ENCODE measurements at regions not wholly inside any gene's neighbourhood (a gene's known extent, or its start where the extent isn't known, plus 50 kb on each side); places are given as distances from the start of the nearest gene placed in this dataset.

DNA sequence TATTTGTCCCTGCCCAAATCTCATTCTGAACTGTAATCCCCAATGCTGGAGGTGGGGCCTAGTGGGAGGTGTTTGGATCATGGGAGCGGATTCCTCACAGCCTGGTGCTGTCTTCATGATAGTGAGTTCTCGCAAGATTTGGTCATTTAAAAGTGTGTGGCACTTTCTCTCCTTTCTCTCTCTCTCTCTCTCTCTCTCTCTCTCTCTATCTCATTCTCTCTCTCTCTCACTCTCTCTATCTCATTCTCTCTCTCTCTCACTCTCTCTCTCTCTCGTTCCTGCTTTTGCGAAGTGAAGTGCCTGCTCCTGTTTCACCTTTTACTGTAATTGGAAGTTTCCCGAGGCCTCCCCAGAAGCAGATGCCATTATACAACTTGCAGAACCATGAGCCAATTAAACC is 207.3 kb upstream of the NR4A3 start:
- H3K9me3 Mint-ChIP-seq, result peaks cover 5% of the 10 kb centered on the region

DNA sequence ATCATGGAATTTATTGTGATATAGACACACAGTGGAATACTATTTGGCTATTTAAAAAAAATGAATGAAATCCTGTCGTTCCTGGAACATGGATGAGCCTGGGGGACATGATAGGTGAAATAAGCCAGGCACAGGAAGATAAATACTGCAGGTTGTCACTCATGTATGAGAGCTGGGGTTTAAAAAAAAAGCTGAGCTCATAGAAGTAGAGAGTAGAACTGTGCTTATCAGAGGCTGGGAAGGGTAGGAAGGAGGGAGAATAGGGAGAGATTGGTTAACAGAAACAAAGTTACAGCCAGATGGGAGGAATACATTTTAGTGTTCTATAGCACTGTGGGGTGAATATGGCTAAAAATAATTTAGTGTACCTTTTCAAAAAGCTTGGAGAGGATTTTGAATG is 200.6 kb upstream of the NR4A3 start:
- H3K9me3 Mint-ChIP-seq, result peaks cover 2% of the 10 kb centered on the region
- no peaks in the 10 kb centered on the region for H3K4me1 Mint-ChIP-seq
- DNase-seq (ENCODE audit: low read depth, low spot score), result no peak
- TF ChIP-seq, protein P1, sequence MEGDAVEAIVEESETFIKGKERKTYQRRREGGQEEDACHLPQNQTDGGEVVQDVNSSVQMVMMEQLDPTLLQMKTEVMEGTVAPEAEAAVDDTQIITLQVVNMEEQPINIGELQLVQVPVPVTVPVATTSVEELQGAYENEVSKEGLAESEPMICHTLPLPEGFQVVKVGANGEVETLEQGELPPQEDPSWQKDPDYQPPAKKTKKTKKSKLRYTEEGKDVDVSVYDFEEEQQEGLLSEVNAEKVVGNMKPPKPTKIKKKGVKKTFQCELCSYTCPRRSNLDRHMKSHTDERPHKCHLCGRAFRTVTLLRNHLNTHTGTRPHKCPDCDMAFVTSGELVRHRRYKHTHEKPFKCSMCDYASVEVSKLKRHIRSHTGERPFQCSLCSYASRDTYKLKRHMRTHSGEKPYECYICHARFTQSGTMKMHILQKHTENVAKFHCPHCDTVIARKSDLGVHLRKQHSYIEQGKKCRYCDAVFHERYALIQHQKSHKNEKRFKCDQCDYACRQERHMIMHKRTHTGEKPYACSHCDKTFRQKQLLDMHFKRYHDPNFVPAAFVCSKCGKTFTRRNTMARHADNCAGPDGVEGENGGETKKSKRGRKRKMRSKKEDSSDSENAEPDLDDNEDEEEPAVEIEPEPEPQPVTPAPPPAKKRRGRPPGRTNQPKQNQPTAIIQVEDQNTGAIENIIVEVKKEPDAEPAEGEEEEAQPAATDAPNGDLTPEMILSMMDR (conservative IDR thresholded peaks at IDR 0.05), result no peak
- H3K27me3 Mint-ChIP-seq (ENCODE audit: low read depth), result no peaks in the 10 kb centered on the region
- H3K36me3 Mint-ChIP-seq (ENCODE audit: low read depth), result no peaks in the 10 kb centered on the region
- H3K4me3 Mint-ChIP-seq, result no peak overlapping the region
- H3K27ac Mint-ChIP-seq (ENCODE audit: unreplicated experiment), result no peak overlapping the region

More for the DNA sequence above, 207.3 kb upstream of the NR4A3 start:
- TF ChIP-seq, protein P1 (conservative IDR thresholded peaks at IDR 0.05), result no peak
- Mint-ChIP-seq H3K4me3 (no peak overlapping the region), H3K4me1 (peaks cover 7% of the 10 kb centered on the region), H3K36me3 (ENCODE audit: low read depth) (no peaks in the 10 kb centered on the region), H3K27me3 (ENCODE audit: low read depth) (no peaks in the 10 kb centered on the region), H3K27ac (ENCODE audit: unreplicated experiment) (no peak overlapping the region)
- DNase-seq (ENCODE audit: low read depth, low spot score), result no peak

DNA sequence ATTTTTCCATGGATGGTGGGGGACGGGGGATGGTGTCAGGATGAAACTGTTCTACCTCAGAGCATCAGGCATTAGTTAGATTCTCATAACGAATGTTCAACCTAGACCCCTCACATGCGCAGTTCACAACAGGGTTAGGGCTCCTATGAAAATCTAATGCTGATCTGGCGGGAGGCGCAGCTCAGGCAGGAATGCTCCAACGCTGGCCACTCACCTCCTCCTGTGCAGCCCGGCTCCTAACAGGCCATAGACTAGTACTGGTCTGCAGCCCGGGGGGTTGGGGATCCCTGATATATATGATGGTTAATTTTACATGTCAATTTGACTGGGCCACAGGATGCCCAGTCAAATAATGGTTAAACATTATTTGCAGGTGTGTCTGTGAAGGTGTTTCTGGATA is 199.0 kb upstream of the NR4A3 start:
- Mint-ChIP-seq H3K36me3 (ENCODE audit: low read depth) (no peaks in the 10 kb centered on the region), H3K27me3 (ENCODE audit: low read depth) (no peaks in the 10 kb centered on the region), H3K4me3 (no peak overlapping the region), H3K9me3 (peaks cover 2% of the 10 kb centered on the region), H3K27ac (ENCODE audit: unreplicated experiment) (no peak overlapping the region), H3K4me1 (no peaks in the 10 kb centered on the region)
- DNase-seq (ENCODE audit: low read depth, low spot score), result no peak
- TF ChIP-seq, protein P1 (conservative IDR thresholded peaks at IDR 0.05), result no peak

DNA sequence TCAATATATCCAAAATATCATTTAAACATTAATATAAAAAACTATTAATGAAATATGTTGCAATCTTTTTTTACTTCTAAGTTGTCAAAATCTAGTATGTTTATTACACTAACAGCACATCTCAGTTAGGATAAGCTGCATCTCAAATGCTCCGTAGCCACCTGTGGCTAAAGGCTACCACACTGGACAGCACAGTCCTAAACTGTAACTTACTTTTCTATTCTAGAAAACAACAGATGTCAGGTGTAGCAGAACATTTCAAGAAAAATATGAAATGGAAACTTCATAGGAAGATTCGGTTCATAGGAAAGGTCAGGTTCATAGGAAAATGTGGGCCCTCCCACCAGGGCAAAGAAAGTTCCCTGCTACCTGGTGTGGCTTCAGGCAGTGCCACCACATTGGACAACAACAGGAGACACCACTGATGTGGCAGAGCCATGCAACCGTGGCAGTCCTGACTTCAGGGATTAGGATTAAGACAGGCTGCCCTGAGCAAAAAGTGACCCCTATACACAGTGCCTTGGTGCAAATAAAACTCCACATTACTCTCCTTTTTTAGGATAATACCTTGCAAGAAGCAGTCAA is 197.8 kb upstream of the NR4A3 start:
- H3K36me3 Mint-ChIP-seq (ENCODE audit: low read depth), result no peaks in the 10 kb centered on the region
- TF ChIP-seq, protein P1 (conservative IDR thresholded peaks at IDR 0.05), result no peak
- H3K27ac Mint-ChIP-seq (ENCODE audit: unreplicated experiment), result no peak overlapping the region
- H3K4me3 Mint-ChIP-seq, result no peak overlapping the region
- DNase-seq (ENCODE audit: low read depth, low spot score), result no peak
- H3K27me3 Mint-ChIP-seq (ENCODE audit: low read depth), result no peaks in the 10 kb centered on the region
- no peaks in the 10 kb centered on the region for H3K4me1 Mint-ChIP-seq
- H3K9me3 Mint-ChIP-seq, result no peaks in the 10 kb centered on the region

DNA sequence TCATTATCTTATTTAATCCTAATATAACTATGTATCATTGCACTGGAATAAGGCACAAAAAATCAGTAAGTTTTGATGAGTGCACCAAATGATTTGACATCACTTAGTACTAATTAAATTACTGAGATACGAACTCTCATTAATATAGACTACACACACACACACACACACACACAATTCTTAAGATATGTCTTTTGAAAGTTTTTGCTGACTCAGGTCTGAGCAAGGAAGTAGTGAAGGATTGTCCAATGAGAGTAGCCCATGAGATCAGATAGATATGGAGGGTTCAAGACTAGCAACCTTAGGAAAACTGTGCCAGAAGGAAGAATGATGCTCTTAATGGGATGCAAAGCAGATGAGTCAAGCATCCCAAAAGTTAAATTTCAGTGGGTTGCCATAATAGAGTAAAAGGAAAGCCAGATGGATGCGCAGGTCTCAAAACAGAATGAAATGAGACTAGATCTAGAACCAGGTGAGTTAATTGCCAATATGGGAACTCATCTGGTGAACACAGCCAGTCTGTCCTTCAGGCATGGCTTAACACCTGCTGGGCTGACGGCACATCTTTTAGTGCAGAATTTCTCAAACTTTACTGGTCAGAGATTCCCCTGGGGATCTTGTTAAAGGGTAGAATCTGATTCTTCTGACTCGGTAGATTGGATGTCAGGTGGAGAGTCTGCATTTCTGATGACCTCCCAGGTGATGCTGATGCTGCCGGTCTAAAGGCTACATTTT is 197.0 kb upstream of the NR4A3 start:
- Mint-ChIP-seq H3K4me1 (no peaks in the 10 kb centered on the region), H3K36me3 (ENCODE audit: low read depth) (no peaks in the 10 kb centered on the region), H3K9me3 (no peaks in the 10 kb centered on the region), H3K4me3 (no peak overlapping the region), H3K27me3 (ENCODE audit: low read depth) (no peaks in the 10 kb centered on the region), H3K27ac (ENCODE audit: unreplicated experiment) (no peak overlapping the region)
- DNase-seq (ENCODE audit: low read depth, low spot score), result no peak
- TF ChIP-seq, protein P1 (conservative IDR thresholded peaks at IDR 0.05), result no peak

Measured in neural crest cell (in vitro differentiated cells).